AG08396 (cell line): ENCODE measurements at regions not wholly inside any gene's neighbourhood (a gene's known extent, or its start where the extent isn't known, plus 50 kb on each side); places are given as distances from the start of the nearest gene placed in this dataset.

Source experiments
- DNase-seq: peaks from one replicate; pipeline ENCODE4 v3.0.0; 2012; ENCODE audit warnings: low spot score, mixed read lengths

DNA sequence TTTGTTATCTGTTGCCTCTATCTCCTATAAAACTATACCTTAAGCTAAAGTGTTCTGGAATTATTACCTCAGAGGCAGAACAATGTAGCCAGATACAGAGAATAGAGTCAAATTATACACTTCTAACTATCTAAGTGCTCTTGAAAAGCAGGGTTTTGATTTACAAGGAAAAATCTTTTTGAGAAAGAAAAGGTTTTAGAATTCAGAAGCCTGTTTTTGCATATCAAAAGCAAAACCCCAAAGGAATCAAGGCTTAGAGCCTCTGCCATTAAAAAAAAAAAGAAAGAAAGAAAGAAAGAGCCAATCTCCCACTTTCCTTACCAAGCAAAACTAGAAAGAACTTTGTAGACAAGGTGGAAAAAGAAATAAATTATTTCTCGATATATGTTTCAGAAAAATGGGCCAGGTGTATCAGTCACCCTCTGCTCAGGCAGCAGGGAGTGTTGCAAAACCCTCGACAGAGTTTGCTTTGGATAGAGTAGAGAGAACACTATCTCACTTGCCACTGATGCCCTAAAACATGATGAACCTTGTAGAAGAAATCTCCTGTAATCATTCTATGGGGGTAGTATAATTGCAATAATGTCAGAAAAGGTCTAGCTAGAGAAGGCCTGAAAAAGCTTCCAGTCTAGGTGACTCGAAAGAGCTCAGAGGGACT is 318.3 kb downstream of the PCDH10 start:
- no peak for DNase-seq

DNA sequence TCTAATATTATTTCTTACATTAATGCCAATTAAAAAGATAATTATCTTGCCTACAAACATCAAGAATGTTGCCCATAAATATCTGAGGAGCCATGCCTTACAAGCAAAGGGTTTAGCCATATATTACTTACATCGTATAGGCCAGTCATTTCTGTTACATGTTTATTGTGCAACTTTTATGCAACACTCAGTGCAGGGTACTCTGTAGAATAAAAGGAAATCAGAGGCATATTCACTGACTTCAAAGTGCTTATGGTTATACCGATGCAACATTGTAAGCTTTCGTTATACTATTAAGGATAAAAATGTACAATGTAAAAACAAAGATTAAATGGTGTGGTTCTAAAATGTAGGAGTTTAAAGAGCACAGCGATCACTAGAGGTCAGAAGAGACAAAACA is 315.9 kb downstream of the PCDH10 start:
- no peak for DNase-seq

DNA sequence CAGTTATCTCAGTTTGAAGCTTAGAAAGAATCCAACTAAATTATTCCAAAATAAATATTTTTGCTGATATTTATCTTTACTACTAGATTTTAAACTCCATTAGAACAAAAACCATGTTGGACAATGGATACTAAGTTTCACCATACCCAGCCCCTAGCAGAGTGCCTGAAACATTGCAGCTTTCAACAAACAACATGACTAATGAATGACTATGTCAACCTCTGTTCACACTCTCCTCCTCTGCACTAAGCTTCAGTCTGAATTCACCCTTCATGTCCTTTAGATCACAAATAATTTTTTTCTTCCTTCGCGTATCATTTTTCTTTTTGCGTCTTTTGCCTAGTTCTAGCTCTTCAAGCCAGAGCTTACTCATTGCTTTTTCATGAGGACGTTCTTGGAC is 315.2 kb downstream of the PCDH10 start:
- no peak for DNase-seq

- DNase-seq, result no peak
Measured at GRCh38 chr4:133452678-133453077, 303.6 kb downstream of the PCDH10 start.

DNA sequence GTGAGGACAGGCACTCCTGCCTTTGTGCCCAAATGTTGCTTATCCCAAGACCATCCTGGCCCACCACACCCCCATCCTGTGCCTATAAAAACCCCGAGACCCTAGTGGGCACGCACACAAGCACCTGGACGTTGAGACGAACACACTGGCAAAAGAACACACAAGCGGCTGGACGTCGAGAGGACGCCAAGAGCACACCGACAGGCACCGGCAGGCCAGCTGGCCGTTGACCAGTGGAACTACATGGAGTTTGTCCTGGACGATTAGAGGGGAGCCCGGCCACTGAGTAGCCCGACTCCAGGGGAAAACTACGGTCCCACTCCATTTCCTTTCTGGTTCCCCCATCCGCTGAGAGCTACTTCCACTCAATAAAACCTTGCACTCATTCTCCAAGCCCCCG is 301.7 kb downstream of the PCDH10 start:
- DNase-seq, result no peak

DNA sequence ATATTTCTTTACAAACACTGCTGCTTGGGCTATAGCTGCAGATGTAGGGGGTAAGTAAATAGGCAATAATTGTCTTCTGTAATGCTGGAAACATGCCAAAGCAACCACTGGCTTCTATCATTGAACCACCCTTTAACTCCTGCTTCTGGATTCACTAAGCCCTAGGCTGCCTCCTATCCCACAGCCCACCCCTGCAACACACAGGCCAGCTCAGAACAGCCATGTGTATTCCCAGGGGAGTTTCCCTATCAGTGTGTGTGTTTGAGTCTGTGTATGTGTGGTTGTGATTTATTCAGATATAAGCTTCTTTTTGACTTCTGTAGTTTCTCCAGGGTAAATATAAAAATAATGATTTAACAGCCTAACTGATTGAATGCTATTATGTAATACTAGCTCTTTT is 291.3 kb downstream of the PCDH10 start:
- DNase-seq, result no peak

DNA sequence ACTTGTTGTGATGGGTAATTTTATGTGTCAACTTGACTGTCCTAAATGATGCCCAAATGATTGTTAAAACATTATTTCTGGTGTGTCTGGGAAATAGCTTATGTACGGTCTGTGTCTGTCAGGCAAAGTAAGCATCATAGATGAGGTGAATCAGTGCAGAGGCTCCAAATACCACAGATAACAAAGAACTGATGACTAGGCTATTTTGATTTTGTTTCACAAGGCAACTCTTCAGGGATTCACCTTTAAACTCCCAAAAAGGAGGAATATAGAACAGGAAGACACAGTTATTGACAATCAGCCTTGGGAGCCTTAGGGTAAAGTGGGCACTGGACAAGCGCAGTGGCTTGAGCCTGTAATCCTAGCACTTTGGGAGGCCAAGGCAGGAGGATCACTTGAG is 290.7 kb downstream of the PCDH10 start:
- DNase-seq, result no peak

DNA sequence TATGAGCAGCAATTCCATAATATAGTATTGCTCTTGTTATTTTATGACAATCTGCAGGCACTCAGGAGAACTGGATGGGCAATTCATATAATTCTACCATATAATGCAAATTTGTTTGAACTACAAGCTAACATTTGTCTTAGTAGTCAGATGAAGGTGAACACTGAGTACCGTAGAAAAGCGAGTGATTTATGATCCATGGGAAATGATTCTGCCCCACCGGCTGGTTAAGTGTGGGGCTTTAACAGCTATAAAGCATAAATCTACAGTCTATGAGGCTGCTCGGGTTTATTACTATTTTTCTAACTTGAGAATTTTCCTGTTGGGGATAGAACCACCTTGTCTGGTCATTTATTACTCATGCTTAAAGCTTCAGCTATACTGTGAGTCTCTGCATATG is 275.5 kb downstream of the PCDH10 start:
- no peak for DNase-seq

DNA sequence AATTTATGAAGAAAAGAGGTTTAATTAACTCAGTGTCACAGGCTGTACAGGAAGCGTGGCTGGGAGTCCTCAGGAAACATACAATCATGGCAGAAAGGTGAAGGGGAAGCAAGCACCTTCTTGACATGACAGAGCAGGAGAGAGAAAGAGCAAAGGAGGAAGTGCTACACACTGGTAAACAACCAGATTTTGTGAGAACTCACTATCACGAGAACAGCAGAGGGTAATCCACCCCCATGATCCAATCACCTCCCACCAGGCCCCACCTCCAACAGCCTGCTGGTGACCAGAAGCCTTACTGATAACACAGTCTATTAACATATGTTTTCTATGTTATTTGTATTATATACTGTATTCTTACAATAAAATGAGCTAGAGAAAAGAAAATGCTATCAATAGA is 254.8 kb downstream of the PCDH10 start:
- DNase-seq, result no peak

GRCh38 chr4:133402616-133403015 is 253.5 kb downstream of the PCDH10 start:
- DNase-seq, result no peak

DNA sequence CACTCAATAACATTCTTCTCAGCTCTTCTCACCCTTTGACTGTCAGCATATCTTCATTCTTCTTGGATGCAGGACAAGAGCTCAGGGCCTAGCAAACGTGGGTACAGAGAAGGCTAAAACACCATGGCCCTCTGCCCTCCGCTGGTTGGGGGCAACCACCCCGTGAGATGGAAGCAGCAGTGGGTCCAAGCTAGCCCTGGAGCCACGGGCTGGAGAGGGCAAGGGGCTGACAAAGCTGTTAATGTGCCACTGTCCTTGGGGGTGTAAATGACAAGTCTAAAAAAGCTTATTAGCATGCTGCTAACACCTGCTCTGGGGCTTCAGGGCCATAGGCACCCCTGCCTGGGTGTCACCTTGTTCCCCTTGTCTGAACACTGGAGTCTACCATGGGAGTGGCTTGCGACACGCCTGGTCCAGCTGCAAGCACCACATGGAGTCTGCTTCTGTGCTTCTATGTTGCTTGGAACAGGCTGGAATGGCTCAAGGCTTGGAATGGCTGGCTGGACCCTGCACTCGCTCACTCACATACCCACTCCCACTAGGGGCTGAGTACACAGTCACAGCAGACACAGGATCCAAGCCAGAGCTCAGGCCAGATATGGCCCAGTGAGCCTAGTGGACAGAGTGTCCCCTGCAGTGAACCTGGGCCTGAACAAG is 246.0 kb downstream of the PCDH10 start:
- no peak for DNase-seq

DNA sequence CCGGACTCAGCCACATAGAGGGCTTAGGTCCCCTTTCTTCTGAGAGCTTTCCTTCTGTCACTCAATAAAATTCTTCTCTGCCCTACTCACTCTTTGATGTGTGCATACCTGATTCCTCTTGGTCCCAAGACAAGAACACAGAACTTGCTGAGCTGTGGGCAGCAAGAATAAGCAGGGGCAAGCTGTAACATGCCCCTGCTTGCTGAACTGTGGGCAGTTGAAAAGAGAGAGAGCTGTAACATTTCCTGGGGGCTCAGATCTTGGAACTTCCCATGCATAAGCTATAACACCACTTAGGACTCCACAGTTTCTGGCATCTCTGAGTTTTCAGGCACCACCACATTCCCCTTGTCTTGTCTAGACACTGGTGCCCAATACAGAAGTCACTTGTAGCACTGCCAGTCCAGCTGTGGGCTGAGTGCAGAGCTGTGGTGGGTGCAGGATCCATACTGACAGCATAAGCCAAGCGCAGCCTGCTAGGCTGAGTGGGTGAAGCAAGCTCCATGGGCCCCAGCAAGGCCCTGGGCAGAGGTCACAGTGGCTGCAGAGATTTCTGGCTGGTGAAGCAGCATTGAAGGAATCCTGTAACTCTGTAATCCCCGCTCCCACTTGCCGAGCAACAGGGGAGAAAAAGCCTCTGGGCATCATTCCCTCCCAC is 241.2 kb downstream of the PCDH10 start:
- no peak for DNase-seq

GRCh38 chr4:133389029-133389428 is 239.9 kb downstream of the PCDH10 start:
- no peak for DNase-seq

GRCh38 chr4:133385161-133385954 is 236.3 kb downstream of the PCDH10 start:
- no peak for DNase-seq

DNA sequence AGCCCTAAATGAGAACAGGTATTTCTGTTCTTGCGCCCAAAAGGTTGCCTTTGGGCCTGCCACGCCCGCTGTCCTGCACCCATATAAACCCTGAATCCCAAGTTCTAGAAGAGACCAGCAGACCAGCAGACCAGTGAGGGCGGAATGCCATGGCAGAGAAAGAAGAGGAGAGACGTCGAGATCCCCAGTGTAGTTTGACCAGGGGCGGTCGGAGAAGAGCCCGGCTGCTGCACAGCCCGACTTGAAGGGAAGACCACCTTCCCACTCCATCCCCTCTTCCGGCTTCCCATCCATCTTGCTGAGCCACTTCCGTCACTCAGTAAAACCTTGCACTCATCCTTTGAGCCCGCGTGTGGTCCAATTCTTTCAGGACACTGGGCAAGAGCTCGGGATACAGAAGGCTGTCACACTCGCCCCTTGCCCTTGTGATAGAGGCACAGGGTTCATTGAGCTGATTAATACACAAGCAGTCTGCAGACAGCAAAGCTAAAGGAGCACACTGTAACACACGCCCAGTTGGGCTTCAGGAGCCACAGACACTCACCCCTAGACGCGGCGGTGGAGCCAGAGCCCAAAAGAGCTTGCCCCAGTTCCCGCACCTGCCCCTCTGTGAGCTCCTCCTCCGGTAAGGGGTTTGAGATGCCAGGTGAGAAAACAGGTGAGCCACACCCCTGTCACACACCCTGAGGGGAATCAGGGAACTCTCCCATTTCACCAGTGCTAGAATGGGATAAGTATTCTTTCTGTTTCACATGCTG is 230.8 kb downstream of the PCDH10 start:
- no peak for DNase-seq

DNA sequence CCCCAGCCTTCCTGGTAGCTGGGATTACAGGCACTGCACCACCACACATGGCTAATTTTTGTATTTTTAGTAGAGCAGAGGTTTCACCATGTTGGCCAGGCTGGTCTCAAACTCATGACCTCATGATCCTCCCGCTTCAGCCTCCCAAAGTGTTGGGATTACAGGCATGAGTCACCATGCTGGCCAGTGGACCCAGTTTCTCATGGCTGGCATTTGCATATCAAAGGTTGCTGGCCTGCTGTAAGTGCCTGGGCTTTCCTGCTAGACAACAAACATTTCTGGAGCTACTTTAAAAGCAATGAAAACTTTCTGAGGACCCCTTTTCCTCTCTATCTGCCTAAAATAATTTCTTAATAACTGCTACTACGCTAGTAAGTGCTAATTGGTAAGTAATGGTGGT is 228.2 kb downstream of the PCDH10 start:
- DNase-seq, result no peak

DNA sequence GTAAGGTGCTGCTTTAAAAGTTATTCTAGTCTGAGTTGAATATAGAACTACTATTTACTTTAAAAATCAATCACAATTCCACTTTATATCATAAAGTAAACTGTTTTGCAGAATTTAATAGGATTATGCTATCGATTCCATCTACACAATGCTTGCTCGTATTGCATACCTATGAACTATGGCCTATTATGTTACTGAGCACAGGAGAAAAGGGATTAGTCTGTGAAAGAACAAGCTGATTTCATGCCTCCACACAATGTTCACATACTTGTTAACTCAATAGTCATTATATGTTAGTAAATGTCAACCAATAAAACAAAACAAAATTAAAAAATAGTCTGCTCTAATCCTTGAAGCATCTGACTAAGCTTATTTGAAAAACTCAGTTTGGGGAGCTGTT is 223.6 kb downstream of the PCDH10 start:
- no peak for DNase-seq

- no peak for DNase-seq
Measured at GRCh38 chr4:133355633-133356032, 206.5 kb downstream of the PCDH10 start.

DNA sequence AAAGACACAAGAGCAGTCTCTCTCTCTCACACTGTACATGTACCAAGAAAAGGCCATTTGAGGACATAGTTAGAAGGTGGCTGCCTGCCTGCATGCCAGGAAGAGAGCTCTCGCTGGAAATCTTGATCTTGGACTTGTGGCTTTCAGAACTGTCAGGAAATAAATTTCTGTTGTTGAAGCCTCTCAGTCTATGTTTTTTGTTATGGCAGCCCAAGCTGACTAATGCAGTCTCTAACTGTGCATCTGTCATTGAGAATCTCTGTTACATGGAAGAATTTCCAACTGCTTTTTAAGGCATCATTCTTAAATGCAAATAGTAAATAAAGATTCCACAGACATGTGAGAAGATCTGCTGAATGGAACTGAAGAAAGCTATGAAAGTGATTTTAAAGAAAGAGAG is 198.3 kb downstream of the PCDH10 start:
- no peak for DNase-seq

DNA sequence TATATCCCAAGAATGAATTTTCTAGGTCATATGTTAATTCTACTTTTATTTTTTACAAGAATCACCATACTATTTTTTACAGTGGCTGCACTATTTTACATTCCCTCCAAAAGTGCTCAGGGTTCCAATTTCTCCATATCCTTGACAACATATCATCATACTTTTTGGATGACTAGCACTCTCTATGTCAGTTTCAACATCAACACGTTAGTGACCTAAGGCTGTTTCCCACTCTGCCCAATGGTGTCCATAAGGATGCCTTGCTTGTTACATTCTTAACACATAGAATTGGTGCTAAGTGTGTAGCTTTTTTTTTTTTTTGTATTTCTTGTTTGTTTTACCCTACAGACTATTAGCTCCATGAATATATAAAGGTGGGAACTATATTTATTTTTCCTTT is 175.4 kb downstream of the PCDH10 start:
- no peak for DNase-seq

- DNase-seq, result no peak
Measured at GRCh38 chr4:133323670-133324069, 174.6 kb downstream of the PCDH10 start.

GRCh38 chr4:133320576-133321170 is 171.6 kb downstream of the PCDH10 start:
- DNase-seq, result peak; percentile 6
